ENCODE measurements at regions not wholly inside any gene's neighbourhood (a gene's known extent, or its start where the extent isn't known, plus 50 kb on each side); places are given as distances from the start of the nearest gene placed in this dataset.

DNA sequence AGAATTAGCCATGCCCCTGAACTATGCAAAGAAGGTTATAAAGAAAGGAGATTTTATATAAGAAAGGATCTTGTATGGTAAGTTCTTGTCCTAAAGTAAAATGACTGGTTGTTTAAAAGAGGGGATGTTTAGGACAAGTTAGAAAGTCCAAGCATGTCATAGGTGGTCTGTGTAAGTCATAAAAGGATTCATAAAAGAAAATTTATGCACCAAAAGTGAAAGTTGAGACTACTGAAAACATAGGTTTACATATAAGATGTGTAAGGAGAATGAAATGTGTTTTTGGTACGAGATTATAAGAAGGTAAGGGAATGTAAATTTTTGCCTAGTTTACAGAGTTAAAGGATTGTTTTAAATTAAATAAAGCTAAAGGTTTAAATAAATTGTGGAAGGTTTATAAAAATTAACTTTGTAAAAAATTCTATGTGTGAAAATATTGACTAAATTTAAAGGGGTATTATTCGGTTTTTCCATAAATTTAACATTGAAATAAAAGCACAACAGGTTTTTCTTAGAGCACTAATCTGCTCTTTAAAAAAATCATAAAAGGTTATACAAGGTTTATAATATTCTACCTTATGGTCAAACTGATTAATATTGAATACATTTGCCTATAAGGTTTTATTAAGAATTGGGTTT lies 93.6 kb upstream of the UST start:
- no peak for DNase-seq

DNA sequence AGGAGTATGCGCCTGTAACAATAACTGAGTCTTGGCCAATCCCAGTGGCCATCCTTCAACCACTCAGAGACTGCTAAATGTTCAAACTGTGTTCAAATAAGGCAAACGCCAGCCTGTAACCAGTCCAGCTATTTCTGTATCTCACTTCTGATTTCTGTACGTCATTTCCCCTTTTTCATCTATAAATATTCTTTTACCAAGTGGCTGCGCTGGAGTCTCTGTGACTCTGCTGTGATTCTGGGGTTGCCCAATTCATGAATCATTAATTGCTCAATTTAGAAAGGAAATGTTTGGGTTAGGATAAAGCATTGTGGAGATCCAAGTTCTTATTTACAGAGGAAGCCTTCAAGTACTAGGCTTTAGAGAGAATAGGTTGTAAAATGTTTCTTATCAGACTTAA lies 89.8 kb upstream of the UST start:
- DNase-seq = peak; percentile 12

DNA sequence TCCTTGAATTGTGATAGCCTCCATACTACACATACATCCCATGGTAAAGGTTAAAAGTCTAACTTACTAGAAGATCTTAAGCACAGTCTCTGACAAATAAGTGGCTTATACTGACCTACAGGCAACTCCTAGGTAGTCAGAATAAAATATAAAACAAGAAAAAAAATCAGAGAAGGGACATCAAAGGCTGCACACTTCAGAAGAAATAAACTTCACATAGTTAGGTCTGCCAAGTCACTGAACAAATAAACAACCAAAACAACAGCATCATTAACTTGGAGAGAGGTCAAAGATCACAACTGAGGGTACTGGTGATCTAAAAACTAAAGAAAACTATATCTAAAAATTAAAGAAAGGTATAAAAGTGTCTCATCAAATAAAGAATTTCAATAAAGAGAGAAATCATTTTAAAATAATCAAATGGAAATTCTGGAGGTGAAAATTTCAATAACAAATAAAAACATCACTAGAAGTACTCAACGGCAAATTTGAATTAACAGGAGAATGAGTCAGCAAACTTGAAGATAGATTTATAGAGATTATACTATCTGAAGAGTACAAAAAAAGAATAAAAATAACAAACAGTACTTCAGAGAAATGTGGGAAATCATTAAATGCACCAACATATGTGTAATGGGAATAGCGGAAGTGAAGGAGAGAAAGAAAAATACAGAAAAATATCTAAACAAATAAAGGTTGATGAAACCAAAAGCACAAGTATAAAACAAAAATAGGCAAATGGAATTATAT lies 88.0 kb upstream of the UST start:
- no peak for DNase-seq

DNA sequence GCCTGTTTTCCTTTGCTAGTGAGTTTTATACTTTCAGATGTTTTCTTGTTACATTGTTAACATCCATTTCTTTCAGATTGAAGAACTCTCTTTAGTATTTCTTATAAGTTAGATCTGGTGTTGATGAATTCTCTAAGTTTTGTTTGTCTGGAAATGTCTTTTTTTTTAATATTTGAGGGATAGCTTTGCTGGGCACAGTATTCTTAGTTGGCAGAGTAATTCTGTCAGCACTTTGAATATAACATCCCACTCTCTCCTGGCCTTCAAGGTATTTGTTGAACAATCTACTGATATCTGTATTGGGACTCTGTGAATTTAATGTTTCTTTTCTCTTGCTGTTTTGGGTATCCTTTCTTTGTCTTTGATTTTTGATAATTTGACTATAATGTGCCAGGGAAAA lies 79.4 kb upstream of the UST start:
- DNase-seq = no peak

DNA sequence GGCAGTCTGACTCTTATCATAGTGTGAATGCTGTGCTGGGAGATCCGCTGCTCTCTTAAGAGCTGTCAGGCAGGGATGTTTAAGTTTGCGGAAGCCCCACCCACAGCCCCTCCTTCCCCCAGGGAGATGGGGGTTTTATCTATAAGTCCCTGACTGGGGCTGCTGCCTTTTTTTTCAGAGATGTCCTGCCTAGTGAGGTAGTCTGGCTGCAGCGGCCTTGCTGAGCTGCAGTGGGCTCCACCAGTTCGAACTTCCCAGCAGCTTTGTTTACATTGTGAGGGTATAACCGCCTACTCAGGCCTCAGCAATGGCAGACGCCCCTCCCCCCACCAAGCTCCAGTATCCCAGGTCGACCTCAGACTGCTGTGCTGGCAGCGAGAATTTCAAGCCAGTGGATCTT lies 75.7 kb upstream of the UST start:
- no peak for DNase-seq

DNA sequence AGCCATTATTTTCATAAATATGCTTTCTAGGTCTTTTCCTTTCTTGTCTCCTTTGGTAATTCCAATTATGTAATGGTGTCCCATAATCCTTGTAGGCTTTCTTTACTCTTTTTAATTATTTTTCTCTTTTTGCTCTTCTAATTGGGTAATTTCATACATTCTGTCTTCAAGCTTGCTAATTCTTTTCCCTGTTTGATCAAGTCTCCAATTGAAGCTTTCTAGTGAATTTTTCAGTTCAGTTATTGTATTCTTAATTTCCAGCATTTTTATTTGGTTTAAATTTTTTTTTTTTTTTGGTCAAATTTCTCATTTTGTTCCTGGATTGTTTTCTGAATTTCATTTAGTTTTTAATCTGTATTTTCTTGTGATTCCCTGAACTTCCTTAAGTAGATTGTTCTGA lies 74.9 kb upstream of the UST start:
- no peak for DNase-seq

DNA sequence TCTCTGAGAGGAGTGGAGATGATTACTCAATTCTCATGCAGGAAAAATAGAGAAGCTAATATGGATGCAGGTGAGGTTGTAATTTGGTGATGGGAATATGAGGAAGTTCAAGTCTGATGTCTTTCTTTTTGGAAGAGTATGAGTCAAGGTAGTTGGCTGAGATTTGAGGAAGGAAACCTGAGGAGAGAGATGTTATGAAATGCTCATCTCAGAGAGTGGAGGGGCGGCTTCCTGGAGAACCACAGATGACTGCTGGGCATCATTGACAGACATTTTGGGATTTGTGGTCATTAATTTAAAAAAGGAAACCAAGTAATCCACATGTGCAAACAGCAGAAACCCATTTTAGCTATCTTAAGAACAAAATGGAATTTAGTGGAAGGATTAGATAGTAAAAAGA lies 72.5 kb upstream of the UST start:
- DNase-seq = no peak

DNA sequence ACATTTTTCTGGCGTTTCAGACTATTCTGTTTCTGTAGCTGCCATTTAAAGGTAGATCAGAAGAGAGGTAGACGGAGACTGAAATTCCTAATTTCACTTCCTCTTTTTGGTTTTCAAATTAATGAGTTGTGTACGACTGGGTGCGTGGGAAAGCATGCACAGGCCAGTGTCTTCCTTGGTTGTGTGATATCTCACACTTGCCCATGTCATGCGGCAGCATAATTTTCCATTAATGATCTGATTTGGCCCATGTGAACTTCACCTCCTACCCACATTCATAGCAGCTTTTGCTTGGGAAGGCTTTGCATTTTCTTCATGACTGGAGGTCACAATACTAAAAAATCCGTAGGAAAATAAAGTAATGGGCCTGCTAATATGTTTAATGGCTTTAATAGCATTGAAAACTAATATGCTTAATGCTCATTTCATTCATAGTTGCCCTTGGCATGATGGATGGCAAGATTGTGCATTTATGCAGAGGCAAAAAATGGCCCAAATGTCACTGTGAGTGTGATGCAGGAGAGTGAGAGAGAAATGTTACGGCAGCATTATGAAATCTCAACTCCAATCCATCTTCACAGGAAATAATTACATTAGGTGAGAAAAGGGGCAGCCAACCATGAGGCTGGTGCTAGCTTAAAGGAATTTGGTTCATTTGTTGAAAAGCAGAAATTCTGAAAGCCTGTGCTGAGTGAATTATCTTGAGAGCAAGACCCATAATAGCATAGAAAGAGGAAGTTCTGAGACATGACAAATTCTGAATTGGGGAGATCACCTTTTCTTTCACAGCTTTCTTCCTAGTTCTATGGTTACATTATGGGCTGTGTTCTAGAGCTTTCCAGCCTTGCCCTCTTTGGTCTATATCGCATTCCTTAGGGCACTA lies 69.0 kb upstream of the UST start:
- no peak for DNase-seq

DNA sequence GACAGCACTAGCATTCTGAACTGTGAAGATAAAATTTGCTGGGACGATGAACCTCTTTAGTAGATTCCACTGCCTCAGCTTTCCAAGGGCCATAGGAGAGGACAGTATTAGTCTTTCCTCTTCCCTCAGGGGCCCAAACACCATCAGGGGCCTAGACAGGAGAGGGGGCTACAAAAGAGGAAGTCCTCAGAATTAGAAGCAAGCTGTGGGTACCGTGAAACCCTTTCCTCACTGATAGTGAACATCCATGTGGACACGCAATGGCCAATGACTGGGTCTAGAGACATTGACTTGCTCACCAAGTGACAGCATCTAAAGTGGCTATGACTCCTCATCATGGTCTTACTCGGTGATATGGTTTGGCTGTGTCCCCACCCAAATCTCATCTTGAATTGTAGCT lies 68.1 kb upstream of the UST start:
- DNase-seq = no peak

DNA sequence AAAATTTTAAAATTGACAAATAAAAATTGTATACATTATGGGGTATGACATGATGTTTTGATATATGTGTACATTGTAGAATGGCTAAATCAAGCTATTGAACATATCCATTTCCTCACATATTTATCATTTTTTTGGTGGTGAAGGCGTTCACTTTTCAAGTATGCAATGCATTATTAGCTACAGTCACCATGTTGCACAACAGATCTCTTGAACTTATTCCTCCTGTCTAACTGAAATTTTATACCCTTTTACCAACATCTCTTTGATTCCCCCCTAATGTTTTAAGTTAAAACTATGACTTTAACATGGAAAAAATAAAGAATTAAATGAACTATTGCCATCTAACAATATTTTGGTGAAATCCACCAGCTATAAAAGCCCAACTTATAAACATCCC lies 65.2 kb upstream of the UST start:
- DNase-seq = no peak

DNA sequence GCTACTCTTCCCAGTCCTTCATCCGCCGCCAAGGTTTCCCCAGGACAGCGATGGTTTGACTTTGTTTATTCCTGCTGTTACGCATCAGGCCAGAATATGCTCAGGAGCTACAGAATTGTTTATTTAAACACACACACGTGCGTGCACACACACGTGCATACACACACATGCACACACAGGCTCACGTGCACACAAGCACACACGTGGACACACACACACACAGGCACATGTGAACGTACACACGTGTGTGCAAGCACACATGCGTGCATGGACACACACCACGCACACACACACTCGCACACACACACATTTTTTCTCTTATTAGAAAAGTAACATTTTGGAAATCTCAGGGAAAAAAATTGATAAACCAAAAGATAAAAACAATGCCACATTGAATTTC lies 64.6 kb upstream of the UST start:
- no peak for DNase-seq

DNA sequence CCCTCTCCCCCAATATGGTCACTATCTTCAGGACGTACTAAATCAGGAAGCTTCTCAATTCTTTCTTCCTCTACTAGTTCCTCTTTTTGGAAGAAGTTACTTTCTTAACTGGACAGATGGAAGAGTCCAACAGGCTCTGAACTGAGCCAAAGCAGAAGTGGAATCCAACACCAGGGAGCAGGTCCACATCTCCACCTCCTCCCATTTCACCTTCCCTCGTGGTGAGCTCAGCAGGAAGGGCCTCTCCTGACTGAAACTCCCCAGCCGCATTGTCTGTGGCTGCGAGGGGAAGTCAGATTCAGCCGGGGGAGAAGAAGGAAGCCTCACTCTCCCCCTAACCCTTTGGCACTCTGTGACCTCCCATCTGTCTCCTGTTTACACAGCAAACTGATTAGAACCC lies 63.8 kb upstream of the UST start:
- peak; percentile 10 for DNase-seq

DNA sequence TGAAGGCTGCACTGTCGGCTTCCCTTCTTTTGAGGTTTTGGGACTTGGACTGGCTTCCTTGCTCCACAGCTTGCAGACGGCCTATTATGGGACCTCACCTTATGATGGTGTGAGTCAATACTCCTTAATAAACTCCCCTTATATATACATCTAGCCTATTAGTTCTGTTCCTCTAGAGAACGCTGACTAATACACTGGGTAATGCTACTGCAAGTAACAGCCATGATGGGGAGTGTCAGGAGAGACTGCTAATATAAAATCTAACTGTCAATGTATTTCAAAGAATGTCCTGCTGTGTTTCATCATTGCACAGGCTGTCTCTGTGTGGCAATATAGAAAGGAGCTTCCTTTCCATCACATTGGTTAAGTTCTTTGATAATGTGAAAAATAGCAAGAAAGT lies 57.7 kb upstream of the UST start:
- no peak for DNase-seq

DNA sequence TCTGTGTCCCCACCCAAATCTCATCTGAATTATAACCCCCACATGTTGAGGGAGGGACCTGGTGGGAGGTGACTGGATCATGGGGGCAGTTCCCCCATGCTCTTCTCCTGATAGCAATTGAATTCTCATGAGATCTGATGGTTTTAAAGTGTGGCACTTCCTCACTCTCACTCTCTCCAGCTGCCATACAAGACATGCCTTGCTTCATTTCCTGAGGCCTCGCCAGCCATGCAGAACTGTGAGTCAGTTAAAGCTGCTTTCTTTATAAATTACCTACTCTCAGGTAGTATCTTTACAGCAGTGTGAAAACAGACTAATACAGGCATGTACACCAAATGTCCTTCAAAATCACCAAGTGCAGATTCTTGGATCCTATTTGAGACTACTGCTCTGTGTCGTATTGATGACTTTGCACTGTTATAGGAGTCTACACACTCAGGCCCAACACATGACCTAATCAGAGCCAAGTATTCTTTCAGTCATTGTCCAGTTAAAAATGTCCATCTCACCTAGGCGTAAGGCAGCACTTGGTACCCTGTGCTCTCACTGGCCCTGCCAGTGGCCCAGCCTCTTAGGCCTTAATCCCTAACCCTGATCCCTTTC lies 52.8 kb upstream of the UST start:
- no peak for DNase-seq

Measured in CD4-positive, alpha-beta T cell treated with Interleukin-10 for 1 hour (primary cell).